ENCODE measurements at regions not wholly inside any gene's neighbourhood (a gene's known extent, or its start where the extent isn't known, plus 50 kb on each side); places are given as distances from the start of the nearest gene placed in this dataset.

- Histone ChIP-seq H3K9me3 (ENCODE audit: control insufficient read depth, insufficient read depth, low read length) (no peaks in the 10 kb centered on the region), H3K27me3 (ENCODE audit: control insufficient read depth, insufficient read depth, low read length) (no peaks in the 10 kb centered on the region), H3K4me3 (ENCODE audit: low read depth, low read length) (no peak overlapping the region), H3K27ac (ENCODE audit: low read depth, low read length) (no peak overlapping the region)
- no peak for TF ChIP-seq CTCF (IDR thresholded peaks at IDR 0.05; ENCODE audit: low read depth, low read length)
- no peak for DNase-seq (ENCODE audit: low read depth, low spot score)
- CTCF ChIA-PET, result interaction anchor here (0.6 to 0.8 kb wide), 2 partner anchors 162 to 413 kb away, joined by 3 to 4 read pairs; no protein-coding TSS in a partner anchor
- POLR2A ChIA-PET, result no interaction called here
Observed at GRCh38 chr5:40043916-40044315, 619.1 kb upstream of the DAB2 start.

GRCh38 chr5:40041452-40041851, 616.7 kb upstream of the DAB2 start:
- no peaks in the 10 kb centered on the region for H3K27me3 ChIP-seq (ENCODE audit: control insufficient read depth, insufficient read depth, low read length)
- CTCF ChIA-PET, result no interaction called here
- H3K9me3 ChIP-seq (ENCODE audit: control insufficient read depth, insufficient read depth, low read length), result no peaks in the 10 kb centered on the region
- POLR2A ChIA-PET, result no interaction called here
- no peak overlapping the region for H3K4me3 ChIP-seq (ENCODE audit: low read depth, low read length)
- DNase-seq (ENCODE audit: low read depth, low spot score), result no peak
- no peak overlapping the region for H3K27ac ChIP-seq (ENCODE audit: low read depth, low read length)
- TF ChIP-seq CTCF (IDR thresholded peaks at IDR 0.05; ENCODE audit: low read depth, low read length), result no peak

- no peak for TF ChIP-seq CTCF (IDR thresholded peaks at IDR 0.05; ENCODE audit: low read depth, low read length)
- Histone ChIP-seq H3K9me3 (ENCODE audit: control insufficient read depth, insufficient read depth, low read length) (no peaks in the 10 kb centered on the region), H3K27ac (ENCODE audit: low read depth, low read length) (no peak overlapping the region), H3K27me3 (ENCODE audit: control insufficient read depth, insufficient read depth, low read length) (no peaks in the 10 kb centered on the region), H3K4me3 (ENCODE audit: low read depth, low read length) (no peak overlapping the region)
- ChIA-PET CTCF (no interaction called here), POLR2A (no interaction called here)
- no peak for DNase-seq (ENCODE audit: low read depth, low spot score)
Observed at GRCh38 chr5:40037713-40038112, 612.9 kb upstream of the DAB2 start.

GRCh38 chr5:40034441-40034840, 609.7 kb upstream of the DAB2 start:
- H3K27ac ChIP-seq (ENCODE audit: low read depth, low read length), result no peak overlapping the region
- no peaks in the 10 kb centered on the region for H3K27me3 ChIP-seq (ENCODE audit: control insufficient read depth, insufficient read depth, low read length)
- no peaks in the 10 kb centered on the region for H3K9me3 ChIP-seq (ENCODE audit: control insufficient read depth, insufficient read depth, low read length)
- CTCF ChIA-PET, result no interaction called here
- POLR2A ChIA-PET, result no interaction called here
- H3K4me3 ChIP-seq (ENCODE audit: low read depth, low read length), result no peak overlapping the region
- no peak for DNase-seq (ENCODE audit: low read depth, low spot score)
- TF ChIP-seq CTCF (IDR thresholded peaks at IDR 0.05; ENCODE audit: low read depth, low read length), result no peak

GRCh38 chr5:40033411-40033810, 608.6 kb upstream of the DAB2 start:
- Histone ChIP-seq H3K27ac (ENCODE audit: low read depth, low read length) (no peak overlapping the region), H3K4me3 (ENCODE audit: low read depth, low read length) (no peak overlapping the region), H3K9me3 (ENCODE audit: control insufficient read depth, insufficient read depth, low read length) (no peaks in the 10 kb centered on the region), H3K27me3 (ENCODE audit: control insufficient read depth, insufficient read depth, low read length) (no peaks in the 10 kb centered on the region)
- CTCF ChIA-PET, result interaction anchor here (0.5 kb wide), 1 partner anchor 830 kb away, joined by 4 read pairs; no protein-coding TSS in a partner anchor
- TF ChIP-seq CTCF (IDR thresholded peaks at IDR 0.05; ENCODE audit: low read depth, low read length), result no peak
- POLR2A ChIA-PET, result no interaction called here
- no peak for DNase-seq (ENCODE audit: low read depth, low spot score)

Measured in AG04450 (cell line).